ENCODE measurements at regions not wholly inside any gene's neighbourhood (a gene's known extent, or its start where the extent isn't known, plus 50 kb on each side); places are given as distances from the start of the nearest gene placed in this dataset.

GRCh38 chr4:104859601-104860237, 287.0 kb upstream of the TET2 start:
- TF ChIP-seq POLR2AphosphoS5 (IDR thresholded peaks at IDR 0.05; ENCODE audit: low read depth, low read length) = no peak
- no peak for TF ChIP-seq REST (IDR thresholded peaks at IDR 0.05; ENCODE audit: insufficient read depth in 1 of 2, low read depth in 2 of 2, low read length in 2 of 2)
- TF ChIP-seq SIN3A (IDR thresholded peaks at IDR 0.05; ENCODE audit: borderline replicate concordance, insufficient read depth, low read length) = no peak
- TF ChIP-seq TAF1 (IDR thresholded peaks at IDR 0.05; ENCODE audit: borderline replicate concordance, insufficient read depth, low read length) = no peak
- TF ChIP-seq FOXP2 (optimal IDR thresholded peaks at IDR 0.05; ENCODE audit: borderline replicate concordance, extremely low read depth, extremely low read length, insufficient read depth) = no peak

GRCh38 chr4:104860238-104861123, 286.2 kb upstream of the TET2 start:
- TF ChIP-seq REST (IDR thresholded peaks at IDR 0.05; ENCODE audit: insufficient read depth in 1 of 2, low read depth in 2 of 2, low read length in 2 of 2) = no peak
- TF ChIP-seq TAF1 (IDR thresholded peaks at IDR 0.05; ENCODE audit: borderline replicate concordance, insufficient read depth, low read length) = no peak
- no peak for TF ChIP-seq SIN3A (IDR thresholded peaks at IDR 0.05; ENCODE audit: borderline replicate concordance, insufficient read depth, low read length)

- TF ChIP-seq POLR2AphosphoS5 (IDR thresholded peaks at IDR 0.05; ENCODE audit: low read depth, low read length) (no peak), FOXP2 (optimal IDR thresholded peaks at IDR 0.05; ENCODE audit: borderline replicate concordance, extremely low read depth, extremely low read length, insufficient read depth) (no peak)
Measured at GRCh38 chr4:104866809-104867208, 279.9 kb upstream of the TET2 start.

- TF ChIP-seq TAF1 (IDR thresholded peaks at IDR 0.05; ENCODE audit: borderline replicate concordance, insufficient read depth, low read length) (no peak), FOXP2 (optimal IDR thresholded peaks at IDR 0.05; ENCODE audit: borderline replicate concordance, extremely low read depth, extremely low read length, insufficient read depth) (no peak), REST (IDR thresholded peaks at IDR 0.05; ENCODE audit: insufficient read depth in 1 of 2, low read depth in 2 of 2, low read length in 2 of 2) (no peak), POLR2AphosphoS5 (IDR thresholded peaks at IDR 0.05; ENCODE audit: low read depth, low read length) (no peak), SIN3A (IDR thresholded peaks at IDR 0.05; ENCODE audit: borderline replicate concordance, insufficient read depth, low read length) (no peak)
Measured at GRCh38 chr4:104868533-104868932, 278.1 kb upstream of the TET2 start.

GRCh38 chr4:104868958-104869357, 277.7 kb upstream of the TET2 start:
- TF ChIP-seq REST (IDR thresholded peaks at IDR 0.05; ENCODE audit: insufficient read depth in 1 of 2, low read depth in 2 of 2, low read length in 2 of 2) = no peak
- no peak for TF ChIP-seq SIN3A (IDR thresholded peaks at IDR 0.05; ENCODE audit: borderline replicate concordance, insufficient read depth, low read length)
- TF ChIP-seq TAF1 (IDR thresholded peaks at IDR 0.05; ENCODE audit: borderline replicate concordance, insufficient read depth, low read length) = no peak

Data from PFSK-1 (cell line).